ENCODE measurements at regions not wholly inside any gene's neighbourhood (a gene's known extent, or its start where the extent isn't known, plus 50 kb on each side); places are given as distances from the start of the nearest gene placed in this dataset.
"Not testable (repeated sequence)": the region's sequence is repeated elsewhere in the genome, so short reads cannot be mapped to it uniquely, and the experiment has no call there.

DNA sequence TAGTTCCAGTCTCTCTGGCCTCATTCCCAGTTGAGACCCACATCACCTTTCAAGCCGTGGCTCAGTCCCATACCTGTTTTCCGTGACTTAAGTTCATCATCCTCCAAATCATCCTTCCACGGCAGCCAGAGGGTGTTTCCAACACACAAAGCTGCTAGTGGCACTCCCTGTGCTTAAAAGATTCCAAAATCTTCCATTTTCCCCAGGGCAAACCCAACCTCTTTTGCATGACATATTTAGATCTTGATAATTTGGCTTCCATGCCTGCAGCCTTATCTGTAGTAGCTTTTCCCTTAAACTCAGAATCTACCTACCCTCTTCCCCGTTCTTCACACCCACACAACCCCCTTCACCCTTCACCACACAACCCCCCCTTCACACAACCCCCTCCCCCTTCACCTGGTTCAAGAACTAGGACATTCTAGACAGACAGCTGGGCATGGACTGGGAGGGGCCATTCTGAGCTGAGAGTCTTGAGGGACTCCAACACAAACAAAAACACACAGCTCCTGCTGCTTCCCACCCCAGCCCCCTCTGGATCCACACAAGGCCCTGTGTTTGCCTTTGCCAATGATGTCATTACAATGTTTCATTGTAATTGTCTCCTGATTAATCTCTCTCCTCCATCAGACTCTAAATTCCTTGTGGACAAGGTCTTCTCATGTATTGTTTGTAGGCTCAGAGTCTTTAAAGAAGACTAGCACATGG is 268.2 kb downstream of the SH3GL2 start:
- DNase-seq (ENCODE audit: low spot score): no peak

DNA sequence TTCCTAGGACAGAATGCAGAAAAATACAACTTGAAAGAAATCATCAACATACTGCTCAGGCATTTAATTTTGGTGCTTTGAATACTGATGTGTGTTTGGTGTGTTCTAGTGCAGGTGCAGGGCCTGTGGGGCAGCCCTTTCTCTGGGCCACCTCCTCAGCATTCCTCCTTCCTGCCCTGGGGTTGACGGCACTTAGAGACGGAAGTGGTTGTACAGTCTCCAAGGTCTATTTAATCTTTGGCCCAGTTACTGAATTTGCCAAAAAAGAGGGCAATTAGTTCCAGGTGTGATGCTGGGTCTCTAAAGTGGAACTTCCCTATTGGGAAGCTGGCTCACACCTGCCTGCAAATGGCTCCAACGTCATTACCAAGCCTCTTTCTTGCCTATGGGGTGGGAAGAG is 269.0 kb downstream of the SH3GL2 start:
- no peak for DNase-seq (ENCODE audit: low spot score)

DNA sequence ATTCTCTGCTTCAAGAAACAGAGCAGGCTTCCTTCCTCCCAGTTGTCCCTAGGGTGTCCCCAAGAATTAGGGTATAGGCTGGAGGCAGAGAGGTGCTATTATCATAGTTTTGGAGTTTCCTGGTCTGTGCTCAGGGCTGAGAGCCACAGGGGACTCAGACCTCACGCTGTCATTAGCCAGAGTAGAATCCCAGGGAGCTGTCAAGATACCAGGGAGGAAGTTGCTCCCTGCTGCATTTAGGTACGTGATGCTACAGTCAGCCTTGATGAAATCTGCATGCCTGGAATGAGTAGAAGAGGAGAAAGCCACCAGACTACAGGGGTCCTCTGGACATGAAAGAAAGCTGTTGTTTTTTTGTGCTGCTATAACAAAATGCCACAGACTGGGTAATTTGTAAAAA is 273.2 kb downstream of the SH3GL2 start:
- no peak for DNase-seq (ENCODE audit: low spot score)

DNA sequence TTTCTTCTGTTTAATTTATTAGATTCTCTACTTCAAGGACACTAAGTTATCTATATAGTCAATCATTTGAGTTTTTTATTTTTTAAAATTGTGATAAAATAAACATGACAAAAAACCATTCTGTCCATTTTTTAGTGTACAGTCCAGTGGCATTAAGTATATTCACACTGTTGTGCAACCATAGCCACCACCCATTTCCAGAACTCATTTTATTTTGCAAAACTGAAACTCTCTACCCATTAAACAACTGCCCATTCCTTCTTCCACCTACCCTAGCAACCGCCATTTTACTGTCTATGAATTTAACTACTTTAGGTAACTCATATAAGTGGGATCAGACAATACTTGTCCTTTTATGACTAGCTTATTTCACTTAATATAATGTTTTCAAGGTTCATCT is 275.6 kb downstream of the SH3GL2 start:
- no peak for DNase-seq (ENCODE audit: low spot score)

DNA sequence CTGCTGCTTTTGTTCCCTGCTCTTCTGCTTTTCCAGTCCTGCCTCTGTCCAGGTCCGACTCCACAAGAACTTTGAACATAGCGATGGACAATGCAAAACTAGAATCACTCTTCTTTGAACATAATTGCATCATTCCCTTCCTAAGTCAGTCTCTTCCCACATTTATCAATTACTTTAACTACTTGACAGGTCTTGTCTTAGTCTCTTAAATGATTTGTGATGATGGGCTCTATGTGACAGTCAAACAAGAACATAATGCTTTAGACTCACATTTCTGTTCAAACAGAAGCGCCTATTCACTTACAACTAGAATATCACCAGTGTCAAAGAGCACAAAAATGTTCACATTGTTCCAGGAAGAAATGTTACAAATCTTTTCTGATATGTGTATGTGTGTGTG is 278.1 kb downstream of the SH3GL2 start:
- DNase-seq (ENCODE audit: low spot score): no peak

DNA sequence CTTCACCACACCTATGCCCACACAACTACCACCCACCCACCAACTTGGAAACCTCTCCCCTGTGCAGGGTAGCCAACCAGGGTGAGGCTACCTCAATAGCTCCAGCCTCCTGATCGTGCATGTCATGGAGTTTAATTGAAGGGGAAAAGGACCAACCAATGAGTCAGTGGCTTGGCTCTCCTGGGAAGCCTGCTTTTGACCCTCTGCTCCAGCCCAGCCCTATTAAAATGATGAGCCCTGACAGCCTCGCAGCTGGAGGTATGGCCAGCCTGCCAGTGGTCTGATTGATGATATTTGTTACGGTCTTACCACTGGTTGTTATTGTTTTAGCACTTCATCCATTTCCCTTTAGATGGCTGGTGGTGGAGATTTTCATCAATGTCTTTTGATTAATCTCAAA is 280.4 kb downstream of the SH3GL2 start:
- DNase-seq (ENCODE audit: low spot score): no peak

DNA sequence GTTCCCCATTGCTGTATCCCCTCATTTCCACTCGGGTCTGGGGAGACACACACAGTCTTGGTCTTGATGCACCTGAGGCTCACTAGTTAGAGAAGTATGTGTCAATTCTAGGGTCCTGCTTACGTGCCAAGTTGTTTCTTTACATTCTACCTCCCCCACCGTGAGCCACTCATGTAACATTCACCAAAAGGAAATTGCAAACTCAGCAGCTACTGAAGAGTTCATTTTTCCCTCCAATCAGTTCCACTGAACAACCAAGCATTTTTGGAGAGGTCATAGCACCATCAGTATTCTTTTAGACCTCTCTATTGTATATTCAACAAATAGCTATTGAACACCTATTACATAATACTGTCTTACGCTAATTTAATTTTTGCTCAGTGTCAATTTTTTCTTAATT is 281.1 kb downstream of the SH3GL2 start:
- DNase-seq (ENCODE audit: low spot score): no peak

DNA sequence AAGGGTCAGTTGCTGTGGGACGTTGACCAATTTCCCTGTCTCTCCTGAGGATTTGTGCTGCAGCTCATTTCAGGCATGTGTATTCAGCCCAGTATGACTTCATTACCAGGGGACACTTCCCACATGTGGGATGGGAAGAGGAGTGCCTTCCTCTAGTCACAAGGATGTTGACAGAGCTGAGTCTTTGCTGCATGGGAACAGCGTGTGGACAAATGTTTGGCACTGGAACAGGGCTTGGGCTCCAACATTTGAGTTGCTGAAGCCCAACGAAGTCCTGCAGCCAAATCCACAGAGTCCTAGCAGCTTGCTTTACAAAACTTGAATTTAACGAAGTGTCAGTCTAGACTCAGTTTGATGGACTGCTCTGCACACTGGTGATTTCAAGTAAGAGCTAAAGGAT is 283.2 kb downstream of the SH3GL2 start:
- DNase-seq (ENCODE audit: low spot score): no peak

DNA sequence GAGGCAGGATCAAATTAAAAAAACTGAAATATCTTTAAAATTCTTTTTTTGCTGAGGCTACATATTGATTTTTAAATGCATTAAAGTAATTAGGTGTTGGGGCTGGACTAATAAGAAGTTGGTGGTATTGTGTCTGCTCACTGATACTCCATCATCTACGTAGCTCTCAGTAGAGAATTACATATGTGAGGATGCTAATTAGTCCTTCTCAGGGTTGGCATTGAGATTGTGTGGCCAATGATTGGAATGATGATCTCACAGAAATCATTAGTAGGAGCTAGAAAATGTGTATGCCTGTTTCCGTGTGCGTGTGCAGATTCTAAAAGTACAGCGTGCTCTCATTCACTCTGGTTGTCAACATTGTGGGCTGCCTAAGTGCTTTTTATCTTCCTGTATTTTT is 283.8 kb downstream of the SH3GL2 start:
- no peak for DNase-seq (ENCODE audit: low spot score)

DNA sequence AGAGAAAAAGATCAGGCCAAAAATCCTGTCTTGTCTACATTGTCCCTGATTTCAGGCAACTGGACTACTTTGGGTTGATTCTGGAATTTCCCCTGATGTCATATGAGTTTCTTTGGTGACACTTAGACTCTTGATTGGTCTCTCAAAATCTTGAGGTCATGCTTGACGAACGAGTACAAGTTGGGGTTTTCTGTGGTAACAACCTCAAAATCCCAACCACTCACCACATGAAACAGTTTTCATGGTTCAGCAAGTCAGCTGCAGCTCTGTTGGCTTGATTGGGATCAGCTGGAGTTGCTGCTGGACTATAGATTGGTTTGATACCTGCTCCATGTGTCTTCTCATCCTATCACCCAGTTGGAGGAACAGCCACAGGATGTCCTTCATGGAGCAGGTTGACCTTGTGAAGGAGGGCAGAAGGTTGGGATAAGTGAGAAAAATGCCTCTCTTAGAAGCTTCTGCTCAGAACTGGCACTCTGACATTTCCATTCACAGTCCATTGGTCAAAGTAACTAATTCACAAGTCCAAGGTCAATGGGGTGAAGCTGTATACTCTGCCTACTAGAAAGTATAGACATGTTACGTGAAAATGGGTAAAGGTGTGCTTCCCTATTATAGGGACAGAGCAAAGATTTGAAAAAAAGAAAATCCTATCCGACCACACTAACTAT is 284.5 kb downstream of the SH3GL2 start:
- DNase-seq (ENCODE audit: low spot score): no peak

DNA sequence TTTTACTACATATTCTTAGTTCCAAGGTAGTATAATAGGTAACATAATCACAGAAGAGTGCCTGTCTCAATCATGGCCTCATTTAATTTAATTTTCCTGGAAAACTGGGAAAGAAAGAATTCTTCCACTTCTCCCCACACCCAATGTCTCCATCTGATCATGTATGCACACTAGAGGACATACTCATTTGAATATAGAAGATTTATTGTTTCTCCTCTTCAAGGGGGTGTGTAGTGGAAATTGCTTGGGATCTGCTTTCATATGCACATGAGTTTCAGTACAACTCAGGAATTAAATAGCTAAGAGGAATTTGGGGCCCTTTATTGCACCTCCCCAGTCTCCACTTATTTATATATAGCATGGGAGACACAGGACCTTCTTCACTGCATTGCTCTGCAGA is 285.1 kb downstream of the SH3GL2 start:
- DNase-seq (ENCODE audit: low spot score): no peak

DNA sequence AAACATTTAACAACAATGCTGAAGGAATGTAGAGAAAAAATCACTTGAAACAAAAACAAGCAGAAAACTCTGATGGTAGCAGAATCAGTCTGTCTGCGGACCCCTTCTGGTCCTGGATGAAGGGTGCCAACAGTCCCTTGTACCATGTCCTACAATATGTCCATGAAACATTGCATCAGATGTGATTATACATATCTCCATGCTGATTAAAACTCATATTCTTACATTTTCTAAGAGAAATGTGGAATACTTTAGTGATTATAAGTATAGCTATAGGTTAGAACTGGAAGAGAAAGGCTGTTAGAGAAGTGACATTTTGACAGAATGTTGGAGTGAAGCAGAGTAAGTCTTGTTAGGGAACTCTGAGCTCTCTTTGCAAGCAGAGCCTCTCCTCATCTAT is 286.1 kb downstream of the SH3GL2 start:
- no peak for DNase-seq (ENCODE audit: low spot score)

DNA sequence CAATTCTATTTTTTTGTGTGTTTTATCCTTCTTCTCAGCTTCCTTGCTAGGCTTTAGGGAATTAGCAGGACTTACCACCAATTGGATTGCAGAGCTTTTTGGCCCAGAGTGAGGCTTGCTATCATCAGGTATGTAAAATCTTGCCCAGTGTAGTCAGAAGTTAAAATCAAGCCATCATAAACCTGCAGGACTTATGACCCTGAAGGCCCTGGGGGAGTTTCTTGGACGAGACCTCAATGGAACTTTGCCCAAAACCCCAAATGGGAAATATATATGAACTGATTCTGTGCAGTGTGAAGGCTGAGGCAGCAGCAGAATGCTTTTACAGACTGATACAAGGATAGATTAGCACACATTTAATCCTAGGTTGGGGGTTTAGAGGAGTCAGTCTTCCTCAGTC is 287.0 kb downstream of the SH3GL2 start:
- DNase-seq (ENCODE audit: low spot score): no peak

DNA sequence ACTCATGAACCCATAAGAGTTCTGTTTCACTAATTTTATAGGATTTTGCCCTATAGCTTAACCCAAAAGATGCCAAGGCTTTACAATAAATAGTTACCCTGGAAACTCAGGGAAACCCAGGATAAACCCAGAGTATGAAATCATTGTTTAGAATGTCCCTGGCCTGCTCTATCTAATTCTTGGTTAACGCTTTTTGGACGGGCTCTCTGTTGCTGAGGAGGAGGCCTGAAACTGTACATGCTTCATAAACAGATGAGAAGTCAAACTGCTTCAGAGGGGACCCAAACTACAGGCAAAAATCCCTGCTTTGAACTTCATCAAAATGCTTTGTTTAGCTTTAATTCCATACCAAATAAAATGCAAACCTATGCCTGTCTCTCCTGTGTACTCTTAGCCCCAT is 291.9 kb downstream of the SH3GL2 start:
- DNase-seq (ENCODE audit: low spot score): no peak

DNA sequence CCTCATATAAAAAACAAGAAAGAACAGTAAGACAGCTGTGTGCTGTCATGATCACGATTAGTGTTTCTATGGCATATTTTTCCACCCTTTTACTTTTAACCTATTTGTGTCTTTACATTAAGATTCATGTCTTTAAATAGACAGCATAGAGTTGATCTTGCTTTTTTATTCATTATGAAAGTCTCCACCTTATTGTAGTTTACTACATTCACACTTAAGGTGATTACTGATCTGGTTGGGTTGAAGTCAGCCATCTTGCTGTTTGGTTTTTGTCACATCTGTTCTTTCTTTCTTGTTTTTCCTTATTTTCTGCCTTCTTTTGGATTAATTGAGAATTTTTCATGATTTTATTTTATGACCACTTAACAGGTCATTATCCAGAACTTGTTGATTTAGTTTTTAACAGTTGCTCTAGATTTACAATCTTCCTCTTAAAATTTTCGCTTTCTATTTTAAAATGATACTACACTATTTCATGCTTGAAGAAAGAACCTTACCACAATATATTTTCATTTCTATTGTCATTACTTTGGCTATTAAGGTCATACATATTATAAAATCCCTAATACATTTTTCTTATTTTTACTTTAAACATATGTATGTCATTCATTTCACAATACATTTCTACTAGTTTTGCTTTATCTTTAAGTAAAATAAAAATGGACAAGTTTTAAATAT is 292.5 kb downstream of the SH3GL2 start:
- DNase-seq (ENCODE audit: low spot score): no peak

DNA sequence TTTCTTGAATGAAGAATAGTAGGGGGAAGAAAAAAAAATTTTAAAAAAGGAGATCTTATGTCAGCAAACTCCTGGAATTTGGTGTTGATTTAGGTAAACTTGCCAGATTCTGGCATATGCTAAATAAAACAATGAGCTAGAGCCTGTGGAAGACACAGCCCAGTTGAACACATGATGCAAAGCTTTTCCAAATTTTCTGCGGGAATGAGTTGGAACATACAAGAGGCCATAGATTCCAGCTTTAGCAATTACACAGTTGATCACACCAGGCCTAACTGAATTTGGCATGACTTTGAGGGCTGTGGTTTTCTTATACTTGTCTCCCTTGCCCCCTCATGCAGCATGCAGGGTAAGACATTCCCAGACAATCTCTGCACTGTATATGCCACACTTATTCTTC is 297.0 kb downstream of the SH3GL2 start:
- DNase-seq (ENCODE audit: low spot score): no peak

DNA sequence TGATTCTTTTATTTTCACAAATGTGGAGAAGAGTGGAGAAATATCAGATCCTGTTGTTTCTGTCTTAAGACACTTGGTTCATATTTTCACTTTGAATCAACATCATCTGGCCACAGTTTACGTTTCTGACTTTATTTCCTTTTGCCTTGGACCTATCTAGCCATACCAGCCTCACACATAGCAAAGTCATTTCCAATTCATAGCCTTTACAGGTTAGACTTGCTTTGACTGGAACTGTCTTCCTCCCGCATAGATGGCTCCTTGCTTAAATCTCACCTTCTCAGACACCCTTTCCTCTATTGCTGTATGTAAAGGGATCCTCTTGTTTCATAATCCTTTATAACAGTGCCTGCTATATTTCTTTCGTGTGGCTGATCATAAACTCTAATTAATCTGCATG is 297.8 kb downstream of the SH3GL2 start:
- DNase-seq (ENCODE audit: low spot score): no peak

DNA sequence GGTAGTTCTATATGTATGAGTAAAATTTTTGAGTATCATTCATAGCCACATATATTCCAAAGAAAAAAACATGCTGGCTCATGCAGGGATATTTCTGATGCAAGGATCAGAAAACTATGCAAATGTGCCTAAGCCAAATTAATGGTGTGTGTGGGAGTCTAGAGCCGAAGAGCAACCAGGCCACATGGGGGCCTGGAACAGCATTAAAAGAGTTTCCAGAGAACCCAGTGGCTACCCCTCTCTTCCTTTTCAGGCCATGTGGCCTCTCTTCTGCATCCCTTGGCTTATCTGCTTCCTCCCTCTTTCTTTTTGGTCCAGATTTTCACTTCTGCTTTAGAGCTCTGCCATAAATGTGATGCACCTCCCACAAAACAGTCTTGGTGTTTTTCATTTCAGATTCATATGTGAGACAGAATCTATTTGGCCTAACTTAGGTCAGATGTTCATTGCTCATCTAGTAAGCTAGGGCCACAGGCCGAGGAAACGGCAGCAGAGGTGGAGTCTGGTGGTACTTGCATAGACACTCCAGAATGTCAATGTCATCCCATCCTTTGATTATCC is 300.0 kb downstream of the SH3GL2 start:
- no peak for DNase-seq (ENCODE audit: low spot score)

DNA sequence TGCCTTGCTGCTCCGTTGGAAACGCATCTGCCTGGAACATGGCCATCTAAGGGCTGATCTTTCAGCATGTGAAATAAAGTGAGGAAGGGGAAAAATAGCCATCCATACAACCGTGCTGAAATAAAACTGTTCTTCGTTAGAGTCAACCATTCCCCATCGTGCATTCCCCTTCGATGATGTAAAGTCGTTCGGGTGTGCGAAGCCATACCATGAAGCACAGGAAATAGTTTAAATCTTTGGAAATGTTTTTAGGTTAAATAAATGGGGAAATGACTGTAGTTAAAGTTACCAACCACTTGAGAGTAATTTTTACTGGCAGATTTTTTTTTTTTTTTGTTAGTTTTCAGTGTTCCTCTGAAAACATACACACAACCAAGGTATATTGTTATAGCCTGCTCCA is 302.5 kb downstream of the SH3GL2 start:
- DNase-seq (ENCODE audit: low spot score): no peak

DNA sequence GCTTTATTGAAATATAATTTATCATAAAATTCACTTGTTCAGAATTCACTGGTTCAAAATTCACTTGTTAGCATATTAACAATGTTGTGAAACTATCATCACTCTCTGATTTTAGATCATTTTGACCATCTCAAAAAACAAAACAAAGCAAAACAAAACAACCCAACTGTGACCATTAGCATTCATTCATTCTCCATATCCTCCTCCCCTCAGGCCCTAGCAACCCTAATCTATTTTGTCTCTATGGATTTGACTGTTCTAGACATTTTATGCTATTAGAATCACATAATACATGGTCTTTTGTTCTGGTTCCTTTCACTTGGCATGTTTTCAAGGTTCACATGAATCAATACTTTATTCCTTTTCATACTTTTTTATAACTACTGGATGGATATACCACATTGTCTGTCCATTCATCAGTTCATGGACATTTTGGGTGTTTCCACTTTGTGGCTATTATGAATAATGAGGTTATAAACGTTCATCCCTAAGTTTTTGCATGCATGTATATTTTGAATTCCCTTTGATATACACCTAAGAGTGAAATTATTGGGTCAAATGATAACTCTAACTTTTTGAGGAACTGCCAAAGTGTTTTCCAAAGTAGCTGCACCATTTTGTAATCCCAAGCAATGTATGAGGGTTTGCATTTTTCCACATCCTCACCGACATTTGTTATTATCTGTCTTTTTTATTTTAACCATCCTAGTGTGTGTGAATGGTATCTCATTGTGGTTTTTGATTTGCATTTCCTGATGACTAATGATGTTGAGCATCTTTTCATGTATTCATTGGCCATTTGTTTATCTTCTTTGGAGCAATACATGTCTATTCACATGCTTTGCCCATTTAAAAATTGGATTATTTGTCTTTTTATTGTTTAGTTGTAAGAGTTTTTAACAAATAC is 304.1 kb downstream of the SH3GL2 start:
- no peak for DNase-seq (ENCODE audit: low spot score)

DNA sequence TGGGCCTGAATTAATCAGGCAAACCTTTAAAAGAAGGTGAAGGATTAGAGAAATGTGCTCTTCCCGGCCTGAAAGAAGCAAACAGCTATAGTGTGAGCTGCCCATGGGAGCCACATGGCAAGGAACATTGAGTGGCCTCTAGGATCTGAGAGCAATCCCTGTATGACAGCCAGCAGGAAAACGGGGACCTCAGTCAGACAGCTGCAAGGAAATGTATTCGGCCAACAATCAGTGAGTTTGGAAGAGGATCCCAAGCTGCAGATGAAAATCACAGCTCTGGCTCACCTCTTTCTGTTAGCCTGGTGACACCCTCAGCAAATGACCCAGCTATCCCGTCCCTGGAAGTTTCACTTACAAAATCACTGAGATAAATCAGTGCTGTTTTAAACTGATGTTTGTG is 309.2 kb downstream of the SH3GL2 start:
- no peak for DNase-seq (ENCODE audit: low spot score)

DNA sequence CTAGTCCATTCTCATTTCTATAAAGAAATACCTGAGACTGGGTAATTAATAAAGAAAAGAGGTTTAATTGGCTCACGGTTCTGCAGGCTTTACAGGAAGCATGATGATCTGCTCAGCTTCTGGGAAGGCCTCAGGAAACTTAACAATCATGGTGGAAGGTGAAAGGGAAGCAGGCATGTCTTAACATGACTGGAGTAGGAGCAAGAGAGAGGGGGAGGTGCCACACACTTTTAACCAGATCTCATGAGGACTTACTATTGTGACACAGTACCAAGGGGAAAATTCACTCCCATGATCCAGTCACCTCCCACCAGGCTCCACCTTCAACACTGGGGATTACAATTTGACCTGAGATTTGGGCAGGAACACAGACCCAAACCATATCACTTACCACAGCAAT is 310.1 kb downstream of the SH3GL2 start:
- not testable (repeated sequence) for DNase-seq (ENCODE audit: low spot score)
